SK-N-SH treated with all-trans-retinoic acid at 6 μM for 48 hours (cell line): ENCODE measurements at regions not wholly inside any gene's neighbourhood (a gene's known extent, or its start where the extent isn't known, plus 50 kb on each side); places are given as distances from the start of the nearest gene placed in this dataset.

Source experiments
- ATAC-seq: fragments of 200-7000 bp; cut with Tn5 transposase; 3 replicates; pipeline ENCODE4 v1.9.1; 2020; ENCODE audit warnings: mild to moderate bottlenecking, moderate library complexity
- ARNTL ChIP-seq: fragments of 450-650 bp; formaldehyde crosslinking; IDR thresholded peaks from 2 replicates; pipeline ENCODE4 v1.5.0; 2020; ENCODE audit warnings: low read depth, mild to moderate bottlenecking, moderate library complexity, borderline replicate concordance
- BACH2 ChIP-seq: fragments of 250-450 bp; sonication (Bioruptor Pico); IDR thresholded peaks from 2 replicates; pipeline ENCODE4 v1.9.0; 2021; ENCODE audit warnings: mild to moderate bottlenecking, borderline replicate concordance
- CREB5 ChIP-seq: fragments of 250-450 bp; sonication (Bioruptor Pico); IDR thresholded peaks from 2 replicates; pipeline ENCODE4 v1.5.1; 2020; ENCODE audit warnings: low read depth, mild to moderate bottlenecking, moderate library complexity
- CSDC2 ChIP-seq: fragments of 250-450 bp; sonication (Bioruptor Pico); IDR thresholded peaks from 2 replicates; pipeline ENCODE4 v1.5.0; 2020; ENCODE audit warnings: mild to moderate bottlenecking, moderate library complexity
- CSRNP3 ChIP-seq: fragments of 250-450 bp; sonication (Bioruptor Pico); IDR thresholded peaks from 2 replicates; pipeline ENCODE4 v1.5.1; 2021; ENCODE audit warnings: mild to moderate bottlenecking, moderate library complexity
- ESRRG ChIP-seq: fragments of 250-450 bp; sonication (Bioruptor Pico); IDR thresholded peaks from 2 replicates; pipeline ENCODE4 v1.6.1; 2021; ENCODE audit warnings: mild to moderate bottlenecking
- GLIS3 ChIP-seq: fragments of 250-450 bp; sonication (Bioruptor Pico); IDR thresholded peaks from 2 replicates; pipeline ENCODE4 v1.5.0; 2020; ENCODE audit warnings: mild to moderate bottlenecking, moderate library complexity
- ISL1 ChIP-seq: fragments of 250-450 bp; sonication (Bioruptor Pico); IDR thresholded peaks from 2 replicates; pipeline ENCODE4 v2.1.2; 2022; ENCODE audit warnings: mild to moderate bottlenecking, moderate library complexity
- OSR1 ChIP-seq: fragments of 250-450 bp; sonication (Bioruptor Pico); IDR thresholded peaks from 2 replicates; pipeline ENCODE4 v1.8.0; 2022; ENCODE audit warnings: moderate library complexity, mild to moderate bottlenecking, inconsistent platforms
- POU6F1 ChIP-seq: fragments of 250-450 bp; sonication (Bioruptor Pico); IDR thresholded peaks from 2 replicates; pipeline ENCODE4 v1.8.0; 2021; ENCODE audit warnings: low read depth, mild to moderate bottlenecking, moderate library complexity, borderline replicate concordance
- PPARA ChIP-seq: fragments of 250-450 bp; sonication (Bioruptor Pico); IDR thresholded peaks from 2 replicates; pipeline ENCODE4 v1.5.0; 2020; ENCODE audit warnings: mild to moderate bottlenecking, borderline replicate concordance
- RARB ChIP-seq: fragments of 250-450 bp; sonication (Bioruptor Pico); IDR thresholded peaks from 2 replicates; pipeline ENCODE4 v1.8.0; 2021; ENCODE audit warnings: mild to moderate bottlenecking, moderate library complexity
- SNAI2 ChIP-seq: fragments of 250-450 bp; sonication (Bioruptor Pico); IDR thresholded peaks from 2 replicates; pipeline ENCODE4 v1.5.0; 2020; ENCODE audit warnings: mild to moderate bottlenecking, moderate library complexity
- TCF4 ChIP-seq: fragments of 250-450 bp; sonication (Bioruptor Pico); IDR thresholded peaks from 2 replicates; pipeline ENCODE4 v1.8.0; 2021; ENCODE audit warnings: mild to moderate bottlenecking, moderate library complexity, borderline replicate concordance
- TOX ChIP-seq: fragments of 250-450 bp; sonication (Bioruptor Pico); IDR thresholded peaks from 2 replicates; pipeline ENCODE4 v1.8.0; 2021; ENCODE audit warnings: mild to moderate bottlenecking, moderate library complexity, borderline replicate concordance
- TSHZ2 ChIP-seq: fragments of 250-450 bp; sonication (Bioruptor Pico); IDR thresholded peaks from 2 replicates; pipeline ENCODE4 v1.5.0; 2020; ENCODE audit warnings: mild to moderate bottlenecking, moderate library complexity
- ZC3H10 ChIP-seq: fragments of 250-450 bp; sonication (Bioruptor Pico); IDR thresholded peaks from 2 replicates; pipeline ENCODE4 v1.5.1; 2021; ENCODE audit warnings: mild to moderate bottlenecking, moderate library complexity
- ZFP3 ChIP-seq: fragments of 250-450 bp; sonication (Bioruptor Pico); IDR thresholded peaks from 2 replicates; pipeline ENCODE4 v1.5.0; 2020; ENCODE audit warnings: mild to moderate bottlenecking, moderate library complexity
- ZFP30 ChIP-seq: fragments of 450-650 bp; formaldehyde crosslinking; IDR thresholded peaks from 2 replicates; pipeline ENCODE4 v1.5.0; 2022; ENCODE audit warnings: mild to moderate bottlenecking, moderate library complexity
- ZNF565 ChIP-seq: fragments of 450-650 bp; formaldehyde crosslinking; conservative IDR thresholded peaks from 2 replicates; pipeline ENCODE4 v1.5.0; 2020; ENCODE audit warnings: low read depth, mild to moderate bottlenecking, moderate library complexity

- no peak for TF ChIP-seq ZNF565 (CRISPR knock-in tag)
- TF ChIP-seq ISL1 = no peak
- TF ChIP-seq PPARA (CRISPR knock-in tag) = no peak
- TF ChIP-seq CREB5 (CRISPR knock-in tag) = no peak
- no peak for TF ChIP-seq CSDC2 (CRISPR knock-in tag)
- TF ChIP-seq BACH2 = no peak
- TF ChIP-seq ESRRG (CRISPR knock-in tag) = no peak
- TF ChIP-seq ZFP3 = no peak
- no peak for TF ChIP-seq RARB (CRISPR knock-in tag)
- no peak for TF ChIP-seq ZFP30 (CRISPR knock-in tag)
- TF ChIP-seq POU6F1 (CRISPR knock-in tag) = no peak
- no peak for TF ChIP-seq TSHZ2 (CRISPR knock-in tag)
- TF ChIP-seq SNAI2 (CRISPR knock-in tag) = no peak
- no peak for TF ChIP-seq CSRNP3 (CRISPR knock-in tag)
- TF ChIP-seq OSR1 (CRISPR knock-in tag) = no peak
- TF ChIP-seq TOX (CRISPR knock-in tag) = no peak
- TF ChIP-seq ARNTL = no peak
- TF ChIP-seq TCF4 = no peak
- no peak for TF ChIP-seq GLIS3
- TF ChIP-seq ZC3H10 = no peak
- peak; percentile 40; the same call in 2 of the 3 replicates for ATAC-seq
These were observed 522.5 kb upstream of the AGA start for GRCh38 chr4:177964693-177965168.

GRCh38 chr4:177967328-177967727 is 525.1 kb upstream of the AGA start:
- TF ChIP-seq SNAI2 (CRISPR knock-in tag) (no peak), ZC3H10 (no peak), PPARA (CRISPR knock-in tag) (no peak), TOX (CRISPR knock-in tag) (no peak), CSDC2 (CRISPR knock-in tag) (no peak), TCF4 (no peak), ZFP30 (CRISPR knock-in tag) (no peak), TSHZ2 (CRISPR knock-in tag) (no peak), RARB (CRISPR knock-in tag) (no peak), CREB5 (CRISPR knock-in tag) (no peak), ARNTL (no peak), OSR1 (CRISPR knock-in tag) (no peak)
- no peak for ATAC-seq
